ENCODE measurements at regions not wholly inside any gene's neighbourhood (a gene's known extent, or its start where the extent isn't known, plus 50 kb on each side); places are given as distances from the start of the nearest gene placed in this dataset.

DNA sequence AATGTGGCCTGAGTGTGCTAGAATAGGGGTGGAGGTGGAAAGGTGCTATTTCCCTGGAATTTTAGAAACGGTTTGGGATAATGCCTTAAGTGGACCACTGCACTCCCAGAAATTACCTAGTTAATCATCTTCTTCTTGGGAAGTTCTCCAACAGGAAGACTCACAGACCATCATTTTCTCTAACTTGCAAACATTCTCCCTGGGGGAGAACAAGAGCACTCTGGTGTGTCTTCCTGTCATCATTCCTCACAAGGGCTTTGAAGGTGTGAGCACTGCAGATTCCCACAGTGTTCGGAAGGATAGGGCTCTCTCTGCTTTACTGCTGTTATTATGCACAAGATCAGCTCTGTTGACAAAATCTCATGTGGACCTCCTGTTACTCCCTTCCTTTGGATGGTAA is 54.9 kb upstream of the TSPAN2 start:
- no peak for DNase-seq (ENCODE audit: low spot score)

GRCh38 chr1:115142616-115143015 is 53.3 kb upstream of the TSPAN2 start:
- peak; percentile 12 for DNase-seq (ENCODE audit: low spot score)

GRCh38 chr1:115141145-115141454 is 51.8 kb upstream of the TSPAN2 start:
- DNase-seq (ENCODE audit: low spot score), result no peak

GRCh38 chr1:115140442-115141144 is 51.3 kb upstream of the TSPAN2 start:
- DNase-seq (ENCODE audit: low spot score), result no peak

- DNase-seq (ENCODE audit: low spot score), result no peak
These were observed 50.1 kb upstream of the TSPAN2 start for GRCh38 chr1:115139381-115139780.
